SK-N-SH (cell line): ENCODE measurements at regions not wholly inside any gene's neighbourhood (a gene's known extent, or its start where the extent isn't known, plus 50 kb on each side); places are given as distances from the start of the nearest gene placed in this dataset.

ENCODE experiments used
- CTCF ChIA-PET: fragments of 300-600, 350-600 bp; formaldehyde crosslinking; extraction: SDS; loops from one replicate; lab custom pipeline; 2021; lab: Yijun Ruan, JAX
- POLR2A ChIA-PET: fragments of 350-600 bp; sonication (Branson Sonifier 250); formaldehyde crosslinking; extraction: SDS; loops from one replicate; lab custom pipeline; 2020; ENCODE audit warnings: antibody characterized with exemption, inconsistent platforms; lab: Yijun Ruan, JAX
- DNase-seq: peaks from one replicate; pipeline ENCODE4 v3.0.0; 2012
- H2AFZ ChIP-seq: fragments of 200-600 bp; sonication (generic); 2 replicates; pipeline ENCODE4 v1.8.1; 2016; ENCODE audit warnings: antibody characterized with exemption, mild to moderate bottlenecking, low read depth
- H3F3A ChIP-seq: fragments of 200-600 bp; sonication (generic); replicated peaks from 2 replicates; pipeline ENCODE3; 2016; ENCODE audit warnings: antibody characterized with exemption, mild to moderate bottlenecking; ENCODE audit not compliant: insufficient read depth
- H3K27ac ChIP-seq, 2 experiments: fragments of 200-500 bp in 1 of 2; fragments of 200-600 bp in 1 of 2; sonication (Bioruptor generic) in 1 of 2; sonication (generic), shearing (Covaris generic) in 1 of 2; 2 replicates each; pipeline versions ENCODE4 v1.5.1 to v1.6.1; 2014 to 2016; ENCODE audit warnings: low read depth in 2 of 2, inconsistent platforms in 1 of 2, low read length in 1 of 2, mild to moderate bottlenecking in 1 of 2, mixed read lengths in 1 of 2
- H3K27me3 ChIP-seq: fragments of 200-600 bp; sonication (generic), shearing (Covaris generic); 2 replicates; pipeline ENCODE4 v1.6.1; 2016; ENCODE audit warnings: mixed run types; ENCODE audit not compliant: insufficient read depth
- H3K36me3 ChIP-seq, 2 experiments: fragments of 200-500 bp in 1 of 2; fragments of 200-600 bp in 1 of 2; sonication (Bioruptor generic) in 1 of 2; sonication (generic) in 1 of 2; replicated peaks in 1 of 2; 2 replicates each; pipeline versions ENCODE3 to v1.5.1; 2014 to 2016; ENCODE audit warnings: low read length in 1 of 2, mild to moderate bottlenecking in 1 of 2; ENCODE audit not compliant: insufficient read depth in 2 of 2, control insufficient read depth in 1 of 2
- H3K4me1 ChIP-seq, 2 experiments: fragments of 200-500 bp in 1 of 2; fragments of 200-600 bp in 1 of 2; sonication (Bioruptor generic) in 1 of 2; sonication (generic), shearing (Covaris generic) in 1 of 2; 2 replicates each; pipeline versions ENCODE4 v1.5.1 to v1.6.1; 2014 to 2016; ENCODE audit warnings: low read depth in 1 of 2, low read length in 1 of 2, mixed run types in 1 of 2; ENCODE audit not compliant: insufficient read depth in 2 of 2, control insufficient read depth in 1 of 2
- H3K4me2 ChIP-seq: fragments of 200-600 bp; sonication (generic), shearing (Covaris generic); 2 replicates; pipeline ENCODE4 v1.6.1; 2017; ENCODE audit warnings: mixed run types
- H3K4me3 ChIP-seq, 2 experiments: fragments of 200-500 bp in 1 of 2; fragments of 200-600 bp in 1 of 2; sonication (Bioruptor generic) in 1 of 2; sonication (generic), shearing (Covaris generic) in 1 of 2; 2 replicates each; pipeline versions ENCODE4 v1.5.1 to v1.8.1; 2014 to 2016; ENCODE audit warnings: low read depth in 2 of 2, inconsistent platforms in 1 of 2, low read length in 1 of 2, mild to moderate bottlenecking in 1 of 2, mixed read lengths in 1 of 2, moderate library complexity in 1 of 2
- H3K79me2 ChIP-seq: fragments of 200-600 bp; sonication (generic); 2 replicates; pipeline ENCODE4 v1.8.1; 2017; ENCODE audit warnings: mild to moderate bottlenecking; ENCODE audit not compliant: insufficient read depth
- H3K9ac ChIP-seq: fragments of 200-600 bp; sonication (generic); 2 replicates; pipeline ENCODE4 v1.6.1; 2017; ENCODE audit warnings: mixed run types
- H3K9me2 ChIP-seq: fragments of 200-600 bp; sonication (generic); 2 replicates; pipeline ENCODE4 v1.6.1; 2017; ENCODE audit warnings: mixed run types
- H3K9me3 ChIP-seq: fragments of 200-600 bp; sonication (generic); 2 replicates; pipeline ENCODE4 v1.6.1; 2017; ENCODE audit warnings: mixed run types, mild to moderate bottlenecking, moderate library complexity
- H4K20me1 ChIP-seq: fragments of 200-600 bp; sonication (generic); 2 replicates; pipeline ENCODE4 v1.6.1; 2017; ENCODE audit warnings: mild to moderate bottlenecking, mixed run types; ENCODE audit not compliant: insufficient read depth
- ELF1 ChIP-seq: IDR thresholded peaks from 2 replicates; pipeline ENCODE4 v1.4.0; 2012
- EP300 ChIP-seq, 2 experiments: IDR thresholded peaks; 2 replicates each; pipeline versions ENCODE4 v1.4.0 to v1.6.1; 2012; ENCODE audit warnings: borderline replicate concordance in 1 of 2, low read depth in 1 of 2, low read length in 1 of 2
- EZH2phosphoT487 ChIP-seq: fragments of 200-600 bp; sonication (generic); IDR thresholded peaks from 2 replicates; pipeline ENCODE4 v1.6.1; 2017; ENCODE audit warnings: low read depth, mixed run types, mild to moderate bottlenecking, antibody characterized with exemption, moderate library complexity, borderline replicate concordance
- FOXJ3 ChIP-seq: sonication (generic); formaldehyde crosslinking; IDR thresholded peaks from 2 replicates; pipeline ENCODE4 v1.5.1; 2020; ENCODE audit warnings: mild to moderate bottlenecking, missing genetic modification reagents
- FOXM1 ChIP-seq: IDR thresholded peaks from 2 replicates; pipeline ENCODE4 v1.4.0; 2012; ENCODE audit warnings: low read depth, mild to moderate bottlenecking
- GABPA ChIP-seq: IDR thresholded peaks from 2 replicates; pipeline ENCODE4 v1.4.0; 2012; ENCODE audit warnings: low read depth, mild to moderate bottlenecking
- GATA2 ChIP-seq: sonication (generic); formaldehyde crosslinking; IDR thresholded peaks from 2 replicates; pipeline ENCODE4 v1.5.0; 2020; ENCODE audit warnings: mild to moderate bottlenecking, missing genetic modification reagents
- MEF2A ChIP-seq: IDR thresholded peaks from 2 replicates; pipeline ENCODE4 v1.4.0; 2012; ENCODE audit warnings: low read depth, borderline replicate concordance
- MXI1 ChIP-seq: IDR thresholded peaks from 2 replicates; pipeline ENCODE4 v1.6.1; 2012; ENCODE audit warnings: mild to moderate bottlenecking, low read depth, low read length, improper control_type of control experiment
- POLR2AphosphoS5 ChIP-seq: IDR thresholded peaks from 2 replicates; pipeline ENCODE4 v1.6.1; 2012; ENCODE audit warnings: low read depth, low read length
- RAD21 ChIP-seq: IDR thresholded peaks from 2 replicates; pipeline ENCODE4 v1.6.1; 2012; ENCODE audit warnings: mild to moderate bottlenecking, low read length
- RCOR1 ChIP-seq: fragments of 150-350 bp; IDR thresholded peaks from 2 replicates; pipeline ENCODE4 v1.6.1; 2017; ENCODE audit warnings: antibody characterized with exemption, low read length
- RFX5 ChIP-seq: IDR thresholded peaks from 2 replicates; pipeline ENCODE4 v1.6.1; 2012; ENCODE audit warnings: mild to moderate bottlenecking, improper control_type of control experiment, low read length
- TCF12 ChIP-seq: IDR thresholded peaks from 2 replicates; pipeline ENCODE4 v1.4.0; 2012
- WGBS: methylation state at CpG from one replicate; pipeline ENCODE4 v1.1.6; 2017; ENCODE audit warnings: low lambda C conversion rate; 5-methylcytosine and 5-hydroxymethylcytosine counted together
- TF ChIP-seq, protein P1 (sequence below): IDR thresholded peaks from 2 replicates; pipeline ENCODE4 v1.4.0; 2012; ENCODE audit warnings: low read depth, borderline replicate concordance
- TF ChIP-seq, protein P2 (sequence below): fragments of 150-350 bp; IDR thresholded peaks from 2 replicates; pipeline ENCODE4 v1.6.1; 2017; ENCODE audit warnings: antibody characterized with exemption, low read length, low read depth, borderline replicate concordance
- TF ChIP-seq, protein P3 (sequence below): fragments of 150-350 bp; IDR thresholded peaks from 2 replicates; pipeline ENCODE4 v1.6.1; 2016; ENCODE audit warnings: mild to moderate bottlenecking, low read depth, low read length

DNA sequence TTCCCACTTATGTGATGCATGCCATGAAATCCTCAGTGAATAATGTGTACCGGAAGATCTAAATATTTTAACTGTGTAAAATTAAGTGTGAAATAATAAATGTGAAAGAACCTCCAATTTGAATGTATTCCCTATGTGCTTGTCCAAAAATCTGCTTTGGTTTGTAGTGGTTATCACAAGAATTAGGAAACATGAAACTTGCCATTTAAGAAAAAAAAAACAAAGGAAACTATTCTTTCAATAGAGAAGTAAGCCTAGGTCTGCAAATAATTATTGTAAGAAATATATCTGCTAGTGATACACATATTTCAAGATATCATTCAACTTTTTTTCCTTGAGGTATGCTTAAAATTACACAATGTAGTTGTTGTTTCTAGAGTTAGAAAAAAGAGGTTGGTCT, 500.4 kb downstream of the SLC6A15 start:
- H3K9me3 ChIP-seq, result no peaks in the 10 kb centered on the region
- H3K4me3 ChIP-seq, result no peak overlapping the region
- H3K79me2 ChIP-seq, result no peaks in the 10 kb centered on the region
- ChIA-PET POLR2A (no interaction called here), CTCF (no interaction called here)
- no peaks in the 10 kb centered on the region for H3K27me3 ChIP-seq
- H4K20me1 ChIP-seq, result no peaks in the 10 kb centered on the region
- 66% methylated on average over 1 of the region's 1 CpG for WGBS
- H3F3A ChIP-seq, result no peaks in the 10 kb centered on the region
- H2AFZ ChIP-seq, result peak overlapping the region; percentile 47; the same call in 1 of the 2 replicates
- no peaks in the 10 kb centered on the region; the same call in 1 of the 2 replicates for H3K9me2 ChIP-seq
- peak overlapping the region; percentile 1 to 76; a peak in 2 of 4 replicates for H3K27ac ChIP-seq
- no peak overlapping the region for H3K4me2 ChIP-seq
- no peaks in the 10 kb centered on the region for H3K36me3 ChIP-seq
- TF ChIP-seq TCF12 (peak; percentile 28; the same call in 1 of the 2 replicates), RFX5 (no peak)
- H3K4me1 ChIP-seq, result no peaks in the 10 kb centered on the region; a peak in 2 of 4 replicates
- no peak for DNase-seq
- no peak overlapping the region for H3K9ac ChIP-seq

DNA sequence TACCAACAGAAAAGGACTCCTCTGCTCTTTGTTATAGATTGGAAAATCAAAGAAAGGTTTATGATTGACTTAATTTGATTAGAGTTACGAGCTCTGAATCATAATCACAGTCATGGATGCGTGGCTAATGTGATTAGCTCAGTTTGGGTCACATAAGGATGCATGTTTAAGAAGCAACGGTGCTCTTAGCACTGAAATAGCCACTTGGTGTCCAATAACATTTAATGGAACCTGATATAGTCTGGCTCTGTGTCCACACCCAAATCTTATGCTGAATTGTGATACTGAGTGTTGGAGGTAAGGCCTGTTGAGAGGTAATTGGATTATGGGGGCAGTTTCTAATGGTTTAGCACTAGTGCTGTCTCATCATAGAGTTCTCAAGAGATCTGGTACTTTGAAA, 501.6 kb downstream of the SLC6A15 start:
- H3K9me2 ChIP-seq, result no peaks in the 10 kb centered on the region; the same call in 1 of the 2 replicates
- no peak overlapping the region for H3K4me2 ChIP-seq
- H3K4me3 ChIP-seq, result no peak overlapping the region
- WGBS, result 31% methylated on average over 3 of the region's 3 CpGs
- no peak for TF ChIP-seq ELF1
- TF ChIP-seq, protein P1, sequence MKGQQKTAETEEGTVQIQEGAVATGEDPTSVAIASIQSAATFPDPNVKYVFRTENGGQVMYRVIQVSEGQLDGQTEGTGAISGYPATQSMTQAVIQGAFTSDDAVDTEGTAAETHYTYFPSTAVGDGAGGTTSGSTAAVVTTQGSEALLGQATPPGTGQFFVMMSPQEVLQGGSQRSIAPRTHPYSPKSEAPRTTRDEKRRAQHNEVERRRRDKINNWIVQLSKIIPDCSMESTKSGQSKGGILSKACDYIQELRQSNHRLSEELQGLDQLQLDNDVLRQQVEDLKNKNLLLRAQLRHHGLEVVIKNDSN, result no peak
- TF ChIP-seq FOXM1, result no peak
- TF ChIP-seq, protein P2, sequence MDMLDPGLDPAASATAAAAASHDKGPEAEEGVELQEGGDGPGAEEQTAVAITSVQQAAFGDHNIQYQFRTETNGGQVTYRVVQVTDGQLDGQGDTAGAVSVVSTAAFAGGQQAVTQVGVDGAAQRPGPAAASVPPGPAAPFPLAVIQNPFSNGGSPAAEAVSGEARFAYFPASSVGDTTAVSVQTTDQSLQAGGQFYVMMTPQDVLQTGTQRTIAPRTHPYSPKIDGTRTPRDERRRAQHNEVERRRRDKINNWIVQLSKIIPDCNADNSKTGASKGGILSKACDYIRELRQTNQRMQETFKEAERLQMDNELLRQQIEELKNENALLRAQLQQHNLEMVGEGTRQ, result no peak
- TF ChIP-seq FOXJ3 (CRISPR knock-in tag), result no peak
- TF ChIP-seq POLR2AphosphoS5, result no peak
- no peak for TF ChIP-seq EP300 (IDR thresholded peaks at IDR 0.05; ENCODE audit: borderline replicate concordance in 1 of 2, low read depth in 1 of 2, low read length in 1 of 2)
- TF ChIP-seq RCOR1, result no peak
- no peak for TF ChIP-seq MXI1
- TF ChIP-seq GATA2 (CRISPR knock-in tag), result no peak
- TF ChIP-seq GABPA, result no peak
- TF ChIP-seq, protein P3, sequence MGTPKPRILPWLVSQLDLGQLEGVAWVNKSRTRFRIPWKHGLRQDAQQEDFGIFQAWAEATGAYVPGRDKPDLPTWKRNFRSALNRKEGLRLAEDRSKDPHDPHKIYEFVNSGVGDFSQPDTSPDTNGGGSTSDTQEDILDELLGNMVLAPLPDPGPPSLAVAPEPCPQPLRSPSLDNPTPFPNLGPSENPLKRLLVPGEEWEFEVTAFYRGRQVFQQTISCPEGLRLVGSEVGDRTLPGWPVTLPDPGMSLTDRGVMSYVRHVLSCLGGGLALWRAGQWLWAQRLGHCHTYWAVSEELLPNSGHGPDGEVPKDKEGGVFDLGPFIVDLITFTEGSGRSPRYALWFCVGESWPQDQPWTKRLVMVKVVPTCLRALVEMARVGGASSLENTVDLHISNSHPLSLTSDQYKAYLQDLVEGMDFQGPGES, result no peak
- no peak for TF ChIP-seq RAD21
- TF ChIP-seq EZH2phosphoT487, result no peak
- TF ChIP-seq MEF2A, result no peak
- CTCF ChIA-PET, result no interaction called here
- DNase-seq, result no peak
- no peaks in the 10 kb centered on the region for H3K79me2 ChIP-seq
- H4K20me1 ChIP-seq, result no peaks in the 10 kb centered on the region
- H2AFZ ChIP-seq, result no peak overlapping the region
- no peak overlapping the region for H3K27ac ChIP-seq
- no peaks in the 10 kb centered on the region for H3K36me3 ChIP-seq
- POLR2A ChIA-PET, result no interaction called here
- H3K9ac ChIP-seq, result no peak overlapping the region
- H3K4me1 ChIP-seq, result no peaks in the 10 kb centered on the region; a peak in 2 of 4 replicates
- H3K9me3 ChIP-seq, result no peaks in the 10 kb centered on the region
- H3F3A ChIP-seq, result no peaks in the 10 kb centered on the region
- H3K27me3 ChIP-seq, result no peaks in the 10 kb centered on the region
